Spleen (tissue), 11 donors: ENCODE measurements at regions not wholly inside any gene's neighbourhood (a gene's known extent, or its start where the extent isn't known, plus 50 kb on each side); places are given as distances from the start of the nearest gene placed in this dataset.

ENCODE experiments used
- DNase-seq: peaks from one replicate; pipeline ENCODE4 v3.0.0-alpha.2; 2020
- H3K27ac ChIP-seq, 8 donors: fragments of 200-600 bp; sonication (generic) in 7 of 8; 1 replicate in 4 of 8; 2 replicates in 4 of 8; pipeline versions ENCODE4 v1.5.0 to v1.8.0; 2016 to 2021; ENCODE audit warnings: inconsistent platforms in 4 of 8, mild to moderate bottlenecking in 4 of 8, moderate library complexity in 1 of 8
- H3K27me3 ChIP-seq, 7 donors: fragments of 200-600 bp; sonication (generic) in 6 of 7; replicated peaks in 1 of 7; 1 replicate in 4 of 7; 2 replicates in 3 of 7; pipeline versions ENCODE4 v1.5.0 to v1.8.0; 2016 to 2021; ENCODE audit warnings: inconsistent platforms in 3 of 7, mild to moderate bottlenecking in 1 of 7
- H3K36me3 ChIP-seq, 6 donors: fragments of 200-600 bp; sonication (generic) in 5 of 6; 1 replicate in 4 of 6; 2 replicates in 2 of 6; pipeline versions ENCODE4 v1.5.0 to v1.8.0; 2016 to 2021; ENCODE audit warnings: inconsistent platforms in 2 of 6
- H3K4me1 ChIP-seq, 6 donors: fragments of 200-600 bp; sonication (generic) in 5 of 6; 1 replicate in 3 of 6; 2 replicates in 3 of 6; pipeline versions ENCODE4 v1.5.0 to v1.8.0; 2016 to 2021; ENCODE audit warnings: inconsistent platforms in 3 of 6
- H3K4me3 ChIP-seq, 8 donors: fragments of 200-600 bp; sonication (generic) in 7 of 8; 1 replicate in 4 of 8; 2 replicates in 4 of 8; pipeline versions ENCODE4 v1.5.0 to v1.8.0; 2016 to 2021; ENCODE audit warnings: inconsistent platforms in 4 of 8, mild to moderate bottlenecking in 4 of 8, moderate library complexity in 2 of 8
- H3K9me3 ChIP-seq, 8 donors: fragments of 200-600 bp; sonication (generic) in 7 of 8; 1 replicate in 4 of 8; 2 replicates in 4 of 8; pipeline versions ENCODE4 v1.5.0 to v1.8.0; 2016 to 2021; ENCODE audit warnings: inconsistent platforms in 4 of 8
- POLR2A ChIP-seq, 3 donors: fragments of 450-650 bp; IDR thresholded peaks; one replicate each; pipeline ENCODE4 v1.5.1; 2017; ENCODE audit warnings: antibody characterized with exemption in 3 of 3, mild to moderate bottlenecking in 1 of 3
- POLR2AphosphoS5 ChIP-seq, 3 donors: sonication (generic); formaldehyde crosslinking; IDR thresholded peaks; one replicate each; pipeline ENCODE4 v1.5.1; 2017; ENCODE audit warnings: antibody characterized with exemption in 3 of 3
- WGBS, 5 donors: extraction: QIAGEN DNeasy Blood & Tissue Kit in 3 of 5; methylation state at CpG; one replicate each; pipeline versions ENCODE4 v1.1.5 to v1.1.7; 2013 to 2018; 5-methylcytosine and 5-hydroxymethylcytosine counted together
- intact Hi-C: fragments of 100-400 bp; cut with DNase I; formaldehyde crosslinking; loops from one replicate; pipeline ENCODE4 v1.15.0; 2023; ENCODE audit warnings: low total_unique reads
- TF ChIP-seq, protein P1 (sequence below), 11 experiments: fragments of 200-600 bp in 7 of 11; fragments of 450-650 bp in 4 of 11; sonication (generic) in 4 of 11; IDR thresholded peaks in 8 of 11; conservative IDR thresholded peaks in 3 of 11; 1 replicate in 7 of 11; 2 replicates in 4 of 11; pipeline versions ENCODE4 v1.4.0 to v1.8.0; 2016 to 2021; ENCODE audit warnings: antibody characterized with exemption in 11 of 11, inconsistent platforms in 4 of 11, mild to moderate bottlenecking in 1 of 11
- donor health status: healthy with polysubstance abuse.
- donor health status: DM: no; HTN: no; CAD: no; lungs with moderate emphysema.
- donor health status: DM: no; HTN: no; CAD: no.
- donor health status: Bipolar disorder and iron deficiency.
- donor health status: healthy.
- donor health status: DM: no; HTN: no; CAD: no.
- donor health status: DM: yes; HTN: yes; CAD: no.

DNA sequence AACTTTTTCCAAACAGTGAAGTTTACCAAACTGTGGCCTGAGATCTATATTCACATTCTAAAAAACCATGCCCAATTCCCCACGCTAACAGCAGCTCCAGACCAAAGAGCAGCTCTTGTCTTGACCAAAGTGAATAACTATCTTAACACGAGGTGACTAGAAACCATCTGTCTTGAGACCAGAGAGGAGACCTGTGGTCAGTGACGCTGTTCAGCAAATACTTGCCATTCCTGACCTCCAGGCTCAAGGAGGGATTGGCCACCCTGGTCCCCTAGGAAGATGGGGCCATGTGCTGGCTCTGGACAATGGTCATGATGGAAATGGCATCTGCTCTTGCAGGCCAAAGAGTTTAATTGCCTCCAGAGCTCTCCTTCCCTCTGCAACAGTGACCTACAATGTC is 104.4 kb upstream of the CD93 start:
- WGBS, 5 donors: 68 to 93% (median 83%) methylated on average over 3 of the region's 3 CpGs
- no peak overlapping the region for H3K4me3 ChIP-seq
- H3K27ac ChIP-seq: no peak overlapping the region
- TF ChIP-seq POLR2AphosphoS5 (IDR thresholded peaks at IDR 0.05) (no peak), POLR2A (IDR thresholded peaks at IDR 0.05) (no peak)
- TF ChIP-seq, protein P1, sequence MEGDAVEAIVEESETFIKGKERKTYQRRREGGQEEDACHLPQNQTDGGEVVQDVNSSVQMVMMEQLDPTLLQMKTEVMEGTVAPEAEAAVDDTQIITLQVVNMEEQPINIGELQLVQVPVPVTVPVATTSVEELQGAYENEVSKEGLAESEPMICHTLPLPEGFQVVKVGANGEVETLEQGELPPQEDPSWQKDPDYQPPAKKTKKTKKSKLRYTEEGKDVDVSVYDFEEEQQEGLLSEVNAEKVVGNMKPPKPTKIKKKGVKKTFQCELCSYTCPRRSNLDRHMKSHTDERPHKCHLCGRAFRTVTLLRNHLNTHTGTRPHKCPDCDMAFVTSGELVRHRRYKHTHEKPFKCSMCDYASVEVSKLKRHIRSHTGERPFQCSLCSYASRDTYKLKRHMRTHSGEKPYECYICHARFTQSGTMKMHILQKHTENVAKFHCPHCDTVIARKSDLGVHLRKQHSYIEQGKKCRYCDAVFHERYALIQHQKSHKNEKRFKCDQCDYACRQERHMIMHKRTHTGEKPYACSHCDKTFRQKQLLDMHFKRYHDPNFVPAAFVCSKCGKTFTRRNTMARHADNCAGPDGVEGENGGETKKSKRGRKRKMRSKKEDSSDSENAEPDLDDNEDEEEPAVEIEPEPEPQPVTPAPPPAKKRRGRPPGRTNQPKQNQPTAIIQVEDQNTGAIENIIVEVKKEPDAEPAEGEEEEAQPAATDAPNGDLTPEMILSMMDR (IDR thresholded peaks at IDR 0.05 in 8 of 11, conservative IDR thresholded peaks at IDR 0.05 in 3 of 11): no peak
- no peak for DNase-seq
- intact Hi-C loops: no loop called here
- H3K4me1 ChIP-seq: no peaks in the 10 kb centered on the region
- peaks cover 0 to 16% (median 0%) of the 10 kb centered on the region in 7 donors for H3K27me3 ChIP-seq
- H3K36me3 ChIP-seq: no peaks in the 10 kb centered on the region
- H3K9me3 ChIP-seq: no peaks in the 10 kb centered on the region

DNA sequence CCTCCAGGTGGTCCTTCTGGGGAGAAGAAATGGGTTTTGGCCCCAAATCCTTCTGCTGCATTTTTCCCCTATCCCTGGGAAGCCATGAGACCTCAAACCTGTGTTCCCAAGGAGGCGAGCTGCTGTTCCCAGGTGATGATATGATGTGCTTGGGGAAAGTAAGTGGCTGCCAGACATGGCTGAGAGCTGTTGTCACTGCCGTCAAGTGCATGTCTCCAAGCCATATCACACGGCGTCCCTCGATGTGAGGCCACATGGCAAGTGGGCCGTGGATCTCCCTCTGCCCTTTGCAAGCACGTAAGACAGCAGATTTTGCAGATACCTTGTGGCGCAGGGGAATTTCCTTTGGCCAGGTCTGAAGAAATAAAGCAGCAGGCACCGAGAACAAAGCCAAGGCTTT is 103.7 kb upstream of the CD93 start:
- H3K27me3 ChIP-seq: peaks cover 0 to 16% (median 0%) of the 10 kb centered on the region in 7 donors
- intact Hi-C loops: no loop called here
- H3K36me3 ChIP-seq: no peaks in the 10 kb centered on the region
- H3K9me3 ChIP-seq: no peaks in the 10 kb centered on the region
- DNase-seq: no peak
- TF ChIP-seq POLR2AphosphoS5 (IDR thresholded peaks at IDR 0.05) (no peak), POLR2A (IDR thresholded peaks at IDR 0.05) (no peak)
- TF ChIP-seq, protein P1 (IDR thresholded peaks at IDR 0.05 in 8 of 11, conservative IDR thresholded peaks at IDR 0.05 in 3 of 11): no peak
- H3K4me1 ChIP-seq: no peaks in the 10 kb centered on the region
- 81 to 93% (median 90%) methylated on average over 9 of the region's 9 CpGs for WGBS, 5 donors
- no peak overlapping the region for H3K27ac ChIP-seq
- no peak overlapping the region for H3K4me3 ChIP-seq

DNA sequence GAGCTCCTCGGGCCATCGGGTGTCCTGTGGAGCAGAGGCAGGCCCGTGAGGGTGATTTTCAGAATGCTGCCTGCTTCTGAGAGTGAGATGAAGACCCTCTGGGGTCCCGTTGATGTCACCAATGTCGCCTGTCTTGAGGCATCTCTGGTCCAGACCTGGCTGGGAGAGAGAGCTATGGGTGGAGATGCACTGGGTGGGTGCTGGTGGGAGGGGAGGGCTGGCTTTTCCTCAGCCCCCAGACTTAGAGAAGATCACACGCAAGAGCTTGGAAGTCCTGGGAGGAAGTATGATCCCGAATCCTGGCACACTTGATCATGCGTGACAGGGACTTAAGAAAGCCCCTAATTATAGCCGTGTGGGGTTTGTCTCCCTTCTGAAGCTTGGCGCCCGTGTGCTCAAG is 103.2 kb upstream of the CD93 start:
- DNase-seq: no peak
- Histone ChIP-seq H3K9me3 (no peaks in the 10 kb centered on the region), H3K27ac (no peak overlapping the region), H3K4me3 (no peak overlapping the region), H3K36me3 (no peaks in the 10 kb centered on the region), H3K4me1 (no peaks in the 10 kb centered on the region), H3K27me3 (peaks cover 0 to 16% (median 0%) of the 10 kb centered on the region in 7 donors)
- intact Hi-C loops: no loop called here
- TF ChIP-seq POLR2A (IDR thresholded peaks at IDR 0.05) (no peak), POLR2AphosphoS5 (IDR thresholded peaks at IDR 0.05) (no peak)
- TF ChIP-seq, protein P1 (IDR thresholded peaks at IDR 0.05 in 8 of 11, conservative IDR thresholded peaks at IDR 0.05 in 3 of 11): no peak
- 82 to 92% (median 91%) methylated on average over 11 of the region's 11 CpGs for WGBS, 5 donors

DNA sequence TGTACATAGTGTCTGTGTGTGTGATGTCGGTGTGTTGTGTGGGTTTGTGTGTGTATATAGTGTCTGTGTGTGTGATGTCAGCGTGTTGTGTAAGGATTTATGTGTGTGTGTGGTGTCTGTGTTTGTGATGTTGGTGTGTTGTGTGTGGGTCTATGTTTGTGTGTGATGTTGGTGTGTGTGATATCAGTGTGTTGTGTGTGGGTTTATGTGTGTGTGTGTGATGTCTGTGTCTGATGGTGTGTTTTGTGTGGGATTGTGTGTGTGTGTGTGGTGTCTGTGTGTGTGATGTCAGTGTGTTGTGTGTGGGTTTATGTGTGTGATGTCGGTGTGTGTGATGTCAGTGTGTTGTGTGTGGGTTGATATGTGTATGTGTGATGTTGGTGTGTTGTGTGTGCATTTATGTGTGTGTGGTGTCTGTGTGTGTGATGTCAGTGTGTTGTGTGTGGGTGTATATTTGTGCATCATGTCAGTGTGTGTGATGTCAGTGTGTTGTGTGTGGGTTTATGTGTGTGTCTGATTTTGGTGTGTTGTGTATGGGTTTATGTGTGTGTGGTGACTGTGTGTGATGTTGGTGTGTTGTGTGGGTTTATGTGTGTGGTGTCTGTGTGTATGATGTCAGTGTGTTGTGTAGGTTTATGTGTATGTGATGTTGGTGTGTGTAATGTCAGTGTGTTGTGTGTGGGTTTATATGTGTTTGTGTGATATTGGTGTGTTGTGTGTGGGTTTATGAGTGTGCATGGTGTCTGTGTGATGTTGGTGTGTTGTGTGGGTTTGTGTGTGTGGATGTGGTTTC is 102.4 kb upstream of the CD93 start:
- no peaks in the 10 kb centered on the region for H3K4me1 ChIP-seq
- WGBS, 5 donors: 85 to 95% (median 94%) methylated on average over 3 of the region's 3 CpGs
- intact Hi-C loops: no loop called here

More for the DNA sequence above, 102.4 kb upstream of the CD93 start:
- no peaks in the 10 kb centered on the region for H3K36me3 ChIP-seq
- no peak for TF ChIP-seq POLR2A (IDR thresholded peaks at IDR 0.05)
- no peak for TF ChIP-seq POLR2AphosphoS5 (IDR thresholded peaks at IDR 0.05)
- TF ChIP-seq, protein P1 (IDR thresholded peaks at IDR 0.05 in 8 of 11, conservative IDR thresholded peaks at IDR 0.05 in 3 of 11): no peak
- H3K27ac ChIP-seq: no peak overlapping the region
- no peak overlapping the region for H3K4me3 ChIP-seq
- peaks cover 0 to 16% (median 0%) of the 10 kb centered on the region in 7 donors for H3K27me3 ChIP-seq
- no peaks in the 10 kb centered on the region for H3K9me3 ChIP-seq
- no peak for DNase-seq
